ENCODE measurements at regions not wholly inside any gene's neighbourhood (a gene's known extent, or its start where the extent isn't known, plus 50 kb on each side); places are given as distances from the start of the nearest gene placed in this dataset.

GRCh38 chr13:78443839-78444238 is 159.5 kb downstream of the POU4F1 start:
- intact Hi-C loops (cut with micrococcal nuclease): no loop called here
- dilution Hi-C loops (cut with MboI; ENCODE audit: extremely low pct_ligation_motif_present, low sequenced_read_pairs): no loop called here
- Histone ChIP-seq H3K4me3 (replicated peaks in 1 of 3; ENCODE audit: insufficient read depth in 1 of 3, low read depth in 1 of 3, low read length in 3 of 3) (no peak overlapping the region), H3K79me2 (ENCODE audit: control insufficient read depth, insufficient read depth, low read length) (no peaks in the 10 kb centered on the region), H3K27me3 (ENCODE audit: control insufficient read depth in 2 of 2, insufficient read depth in 2 of 2, low read length in 2 of 2) (no peaks in the 10 kb centered on the region), H4K20me1 (replicated peaks; ENCODE audit: control insufficient read depth, extremely low read depth, insufficient read depth, low read length) (no peaks in the 10 kb centered on the region), H3K4me1 (ENCODE audit: control insufficient read depth, extremely low read depth, insufficient read depth, low read length) (no peaks in the 10 kb centered on the region), H3K36me3 (ENCODE audit: control insufficient read depth in 2 of 2, extremely low read depth in 1 of 2, insufficient read depth in 2 of 2, low read length in 2 of 2) (no peaks in the 10 kb centered on the region), H3K9ac (replicated peaks; ENCODE audit: extremely low read depth, insufficient read depth, low read length) (no peak overlapping the region), H3K4me2 (ENCODE audit: insufficient read depth, low read length) (no peak overlapping the region), H3K9me3 (replicated peaks; ENCODE audit: control insufficient read depth, insufficient read depth, low read length) (no peaks in the 10 kb centered on the region), H3K9me1 (replicated peaks; ENCODE audit: control insufficient read depth, extremely low read depth, insufficient read depth, low read length) (no peaks in the 10 kb centered on the region), H2AFZ (ENCODE audit: low read depth, low read length) (no peak overlapping the region), H3K27ac (ENCODE audit: insufficient read depth, low read depth, low read length) (no peak overlapping the region)
- no TSS peak for BruUV-seq (replicated peaks)
- CTCF ChIA-PET: no interaction called here
- POLR2A ChIA-PET: no interaction called here
- TF ChIP-seq JUN (IDR thresholded peaks at IDR 0.05; ENCODE audit: borderline replicate concordance, insufficient read depth, insufficient read length, low read depth): no peak
- no peak for TF ChIP-seq POLR2A (IDR thresholded peaks at IDR 0.05; ENCODE audit: low read depth, low read length)
- TF ChIP-seq POLR2AphosphoS5 (IDR thresholded peaks at IDR 0.05; ENCODE audit: insufficient read depth, low read depth, low read length): no peak
- no peak for TF ChIP-seq EZH2 (IDR thresholded peaks at IDR 0.05; ENCODE audit: borderline replicate concordance, low read depth, low read length, severe bottlenecking)
- TF ChIP-seq FOS (IDR thresholded peaks at IDR 0.05; ENCODE audit: borderline replicate concordance, insufficient read depth, low read length): no peak
- TF ChIP-seq MAX (IDR thresholded peaks at IDR 0.05; ENCODE audit: insufficient read depth, insufficient read length): no peak
- no peak for TF ChIP-seq CTCF (IDR thresholded peaks at IDR 0.05; ENCODE audit: extremely low read depth in 1 of 2, insufficient read depth in 1 of 2, low read depth in 1 of 2, low read length in 2 of 2)
- TF ChIP-seq GATA2 (IDR thresholded peaks at IDR 0.05; ENCODE audit: insufficient read depth, insufficient read length, low read depth, low read length): no peak
- no peak for TF ChIP-seq MYC (IDR thresholded peaks at IDR 0.05; ENCODE audit: low read depth, low read length)
- FAIRE-seq (no peak), DNase-seq (ENCODE audit: low read depth, low spot score) (no peak)
